ENCODE measurements at regions not wholly inside any gene's neighbourhood (a gene's known extent, or its start where the extent isn't known, plus 50 kb on each side); places are given as distances from the start of the nearest gene placed in this dataset.

DNA sequence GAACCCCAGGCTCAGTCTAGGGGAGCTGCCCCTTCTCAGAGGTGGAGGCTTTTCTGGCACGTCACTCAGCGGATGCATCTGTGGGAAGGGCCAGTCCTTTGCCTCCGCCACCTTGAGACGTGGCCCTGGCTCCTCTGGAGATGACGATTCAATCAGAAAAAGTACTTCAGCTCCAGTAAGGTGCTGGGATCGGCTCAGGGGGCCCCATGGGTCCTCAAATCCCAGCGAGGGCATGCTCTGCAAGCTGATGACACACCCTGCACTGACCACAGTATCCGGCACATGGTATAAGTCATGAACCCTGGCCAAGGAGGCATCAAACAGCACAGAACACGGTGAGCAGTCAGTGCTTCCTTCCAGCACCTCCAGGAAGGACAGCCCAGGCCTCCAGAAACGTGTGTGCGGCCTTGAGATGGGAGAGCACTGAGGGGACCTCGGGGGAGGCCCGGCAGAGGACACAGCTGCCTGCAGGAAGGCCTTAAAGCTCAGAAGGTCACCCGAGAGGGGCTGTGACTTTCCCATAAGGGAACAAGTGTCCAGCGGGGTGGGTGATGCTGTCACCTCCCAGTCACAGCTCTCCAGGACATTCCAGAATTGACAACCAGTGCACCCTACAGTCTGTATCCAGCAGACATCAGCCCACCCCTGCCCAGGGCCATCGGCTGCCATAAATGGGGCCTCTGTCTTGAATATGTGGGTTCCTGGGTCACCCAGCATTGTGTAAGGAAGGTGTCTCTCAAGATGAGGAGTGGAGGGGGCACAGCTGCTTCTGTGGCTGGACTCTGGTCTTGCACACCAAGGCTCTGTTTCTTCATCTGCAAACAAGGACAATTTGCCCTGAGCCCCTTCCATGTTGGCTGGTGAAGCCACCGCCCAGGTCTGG, 205.8 kb downstream of the NDUFA10 start:
- no peak overlapping the region for H3K4me3 ChIP-seq
- Mint-ChIP-seq H3K9me3 (no peaks in the 10 kb centered on the region), H3K4me3 (no peak overlapping the region), H3K27me3 (ENCODE audit: insufficient read depth, low read depth, poor library complexity) (peaks cover 16% of the 10 kb centered on the region), H3K36me3 (ENCODE audit: low read depth) (no peaks in the 10 kb centered on the region), H3K27ac (no peak overlapping the region), H3K4me1 (peaks cover 3% of the 10 kb centered on the region; the same call in 2 of the 3 replicates)
- no peaks in the 10 kb centered on the region for H3K27me3 ChIP-seq (ENCODE audit: insufficient read depth)
- H2AFZ ChIP-seq = no peak overlapping the region
- H3K9me2 ChIP-seq (ENCODE audit: insufficient read depth) = no peaks in the 10 kb centered on the region
- DNase-seq (ENCODE audit: low spot score) (no peak), ATAC-seq (no peak)
- H3F3A ChIP-seq (replicated peaks; ENCODE audit: low read depth) = no peaks in the 10 kb centered on the region
- no peaks in the 10 kb centered on the region for H3K36me3 ChIP-seq (ENCODE audit: insufficient read depth)
- H3K4me1 ChIP-seq (ENCODE audit: insufficient read depth) = no peaks in the 10 kb centered on the region
- H3K79me2 ChIP-seq (replicated peaks; ENCODE audit: insufficient read depth) = no peaks in the 10 kb centered on the region
- no peaks in the 10 kb centered on the region for H4K20me1 ChIP-seq (replicated peaks; ENCODE audit: insufficient read depth)
- no peak overlapping the region for H3K27ac ChIP-seq (ENCODE audit: low read depth)
- H3K4me2 ChIP-seq = no peak overlapping the region
- TF ChIP-seq, protein P1, sequence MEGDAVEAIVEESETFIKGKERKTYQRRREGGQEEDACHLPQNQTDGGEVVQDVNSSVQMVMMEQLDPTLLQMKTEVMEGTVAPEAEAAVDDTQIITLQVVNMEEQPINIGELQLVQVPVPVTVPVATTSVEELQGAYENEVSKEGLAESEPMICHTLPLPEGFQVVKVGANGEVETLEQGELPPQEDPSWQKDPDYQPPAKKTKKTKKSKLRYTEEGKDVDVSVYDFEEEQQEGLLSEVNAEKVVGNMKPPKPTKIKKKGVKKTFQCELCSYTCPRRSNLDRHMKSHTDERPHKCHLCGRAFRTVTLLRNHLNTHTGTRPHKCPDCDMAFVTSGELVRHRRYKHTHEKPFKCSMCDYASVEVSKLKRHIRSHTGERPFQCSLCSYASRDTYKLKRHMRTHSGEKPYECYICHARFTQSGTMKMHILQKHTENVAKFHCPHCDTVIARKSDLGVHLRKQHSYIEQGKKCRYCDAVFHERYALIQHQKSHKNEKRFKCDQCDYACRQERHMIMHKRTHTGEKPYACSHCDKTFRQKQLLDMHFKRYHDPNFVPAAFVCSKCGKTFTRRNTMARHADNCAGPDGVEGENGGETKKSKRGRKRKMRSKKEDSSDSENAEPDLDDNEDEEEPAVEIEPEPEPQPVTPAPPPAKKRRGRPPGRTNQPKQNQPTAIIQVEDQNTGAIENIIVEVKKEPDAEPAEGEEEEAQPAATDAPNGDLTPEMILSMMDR (conservative IDR thresholded peaks at IDR 0.05; ENCODE audit: low read depth in 2 of 2) = no peak
- no peak for TF ChIP-seq EZH2 (IDR thresholded peaks at IDR 0.05; ENCODE audit: low read depth, unreplicated experiment)
- no peak for TF ChIP-seq CREB1 (CRISPR knock-in tag; IDR thresholded peaks at IDR 0.05; ENCODE audit: low read depth)
- TF ChIP-seq, protein P2, sequence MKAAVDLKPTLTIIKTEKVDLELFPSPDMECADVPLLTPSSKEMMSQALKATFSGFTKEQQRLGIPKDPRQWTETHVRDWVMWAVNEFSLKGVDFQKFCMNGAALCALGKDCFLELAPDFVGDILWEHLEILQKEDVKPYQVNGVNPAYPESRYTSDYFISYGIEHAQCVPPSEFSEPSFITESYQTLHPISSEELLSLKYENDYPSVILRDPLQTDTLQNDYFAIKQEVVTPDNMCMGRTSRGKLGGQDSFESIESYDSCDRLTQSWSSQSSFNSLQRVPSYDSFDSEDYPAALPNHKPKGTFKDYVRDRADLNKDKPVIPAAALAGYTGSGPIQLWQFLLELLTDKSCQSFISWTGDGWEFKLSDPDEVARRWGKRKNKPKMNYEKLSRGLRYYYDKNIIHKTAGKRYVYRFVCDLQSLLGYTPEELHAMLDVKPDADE (IDR thresholded peaks at IDR 0.05) = no peak
- no peak for TF ChIP-seq POLR2AphosphoS5 (IDR thresholded peaks at IDR 0.05; ENCODE audit: low read depth)
- TF ChIP-seq ZNF331 (CRISPR knock-in tag; IDR thresholded peaks at IDR 0.05; ENCODE audit: low read depth) = no peak
- no peak for TF ChIP-seq EZH2phosphoT487 (IDR thresholded peaks at IDR 0.05; ENCODE audit: unreplicated experiment)
- no peak for TF ChIP-seq NANOG (IDR thresholded peaks at IDR 0.05; ENCODE audit: borderline replicate concordance)
- TF ChIP-seq, protein P3, sequence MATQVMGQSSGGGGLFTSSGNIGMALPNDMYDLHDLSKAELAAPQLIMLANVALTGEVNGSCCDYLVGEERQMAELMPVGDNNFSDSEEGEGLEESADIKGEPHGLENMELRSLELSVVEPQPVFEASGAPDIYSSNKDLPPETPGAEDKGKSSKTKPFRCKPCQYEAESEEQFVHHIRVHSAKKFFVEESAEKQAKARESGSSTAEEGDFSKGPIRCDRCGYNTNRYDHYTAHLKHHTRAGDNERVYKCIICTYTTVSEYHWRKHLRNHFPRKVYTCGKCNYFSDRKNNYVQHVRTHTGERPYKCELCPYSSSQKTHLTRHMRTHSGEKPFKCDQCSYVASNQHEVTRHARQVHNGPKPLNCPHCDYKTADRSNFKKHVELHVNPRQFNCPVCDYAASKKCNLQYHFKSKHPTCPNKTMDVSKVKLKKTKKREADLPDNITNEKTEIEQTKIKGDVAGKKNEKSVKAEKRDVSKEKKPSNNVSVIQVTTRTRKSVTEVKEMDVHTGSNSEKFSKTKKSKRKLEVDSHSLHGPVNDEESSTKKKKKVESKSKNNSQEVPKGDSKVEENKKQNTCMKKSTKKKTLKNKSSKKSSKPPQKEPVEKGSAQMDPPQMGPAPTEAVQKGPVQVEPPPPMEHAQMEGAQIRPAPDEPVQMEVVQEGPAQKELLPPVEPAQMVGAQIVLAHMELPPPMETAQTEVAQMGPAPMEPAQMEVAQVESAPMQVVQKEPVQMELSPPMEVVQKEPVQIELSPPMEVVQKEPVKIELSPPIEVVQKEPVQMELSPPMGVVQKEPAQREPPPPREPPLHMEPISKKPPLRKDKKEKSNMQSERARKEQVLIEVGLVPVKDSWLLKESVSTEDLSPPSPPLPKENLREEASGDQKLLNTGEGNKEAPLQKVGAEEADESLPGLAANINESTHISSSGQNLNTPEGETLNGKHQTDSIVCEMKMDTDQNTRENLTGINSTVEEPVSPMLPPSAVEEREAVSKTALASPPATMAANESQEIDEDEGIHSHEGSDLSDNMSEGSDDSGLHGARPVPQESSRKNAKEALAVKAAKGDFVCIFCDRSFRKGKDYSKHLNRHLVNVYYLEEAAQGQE (IDR thresholded peaks at IDR 0.05; ENCODE audit: unreplicated experiment) = no peak
- TF ChIP-seq, protein P4, sequence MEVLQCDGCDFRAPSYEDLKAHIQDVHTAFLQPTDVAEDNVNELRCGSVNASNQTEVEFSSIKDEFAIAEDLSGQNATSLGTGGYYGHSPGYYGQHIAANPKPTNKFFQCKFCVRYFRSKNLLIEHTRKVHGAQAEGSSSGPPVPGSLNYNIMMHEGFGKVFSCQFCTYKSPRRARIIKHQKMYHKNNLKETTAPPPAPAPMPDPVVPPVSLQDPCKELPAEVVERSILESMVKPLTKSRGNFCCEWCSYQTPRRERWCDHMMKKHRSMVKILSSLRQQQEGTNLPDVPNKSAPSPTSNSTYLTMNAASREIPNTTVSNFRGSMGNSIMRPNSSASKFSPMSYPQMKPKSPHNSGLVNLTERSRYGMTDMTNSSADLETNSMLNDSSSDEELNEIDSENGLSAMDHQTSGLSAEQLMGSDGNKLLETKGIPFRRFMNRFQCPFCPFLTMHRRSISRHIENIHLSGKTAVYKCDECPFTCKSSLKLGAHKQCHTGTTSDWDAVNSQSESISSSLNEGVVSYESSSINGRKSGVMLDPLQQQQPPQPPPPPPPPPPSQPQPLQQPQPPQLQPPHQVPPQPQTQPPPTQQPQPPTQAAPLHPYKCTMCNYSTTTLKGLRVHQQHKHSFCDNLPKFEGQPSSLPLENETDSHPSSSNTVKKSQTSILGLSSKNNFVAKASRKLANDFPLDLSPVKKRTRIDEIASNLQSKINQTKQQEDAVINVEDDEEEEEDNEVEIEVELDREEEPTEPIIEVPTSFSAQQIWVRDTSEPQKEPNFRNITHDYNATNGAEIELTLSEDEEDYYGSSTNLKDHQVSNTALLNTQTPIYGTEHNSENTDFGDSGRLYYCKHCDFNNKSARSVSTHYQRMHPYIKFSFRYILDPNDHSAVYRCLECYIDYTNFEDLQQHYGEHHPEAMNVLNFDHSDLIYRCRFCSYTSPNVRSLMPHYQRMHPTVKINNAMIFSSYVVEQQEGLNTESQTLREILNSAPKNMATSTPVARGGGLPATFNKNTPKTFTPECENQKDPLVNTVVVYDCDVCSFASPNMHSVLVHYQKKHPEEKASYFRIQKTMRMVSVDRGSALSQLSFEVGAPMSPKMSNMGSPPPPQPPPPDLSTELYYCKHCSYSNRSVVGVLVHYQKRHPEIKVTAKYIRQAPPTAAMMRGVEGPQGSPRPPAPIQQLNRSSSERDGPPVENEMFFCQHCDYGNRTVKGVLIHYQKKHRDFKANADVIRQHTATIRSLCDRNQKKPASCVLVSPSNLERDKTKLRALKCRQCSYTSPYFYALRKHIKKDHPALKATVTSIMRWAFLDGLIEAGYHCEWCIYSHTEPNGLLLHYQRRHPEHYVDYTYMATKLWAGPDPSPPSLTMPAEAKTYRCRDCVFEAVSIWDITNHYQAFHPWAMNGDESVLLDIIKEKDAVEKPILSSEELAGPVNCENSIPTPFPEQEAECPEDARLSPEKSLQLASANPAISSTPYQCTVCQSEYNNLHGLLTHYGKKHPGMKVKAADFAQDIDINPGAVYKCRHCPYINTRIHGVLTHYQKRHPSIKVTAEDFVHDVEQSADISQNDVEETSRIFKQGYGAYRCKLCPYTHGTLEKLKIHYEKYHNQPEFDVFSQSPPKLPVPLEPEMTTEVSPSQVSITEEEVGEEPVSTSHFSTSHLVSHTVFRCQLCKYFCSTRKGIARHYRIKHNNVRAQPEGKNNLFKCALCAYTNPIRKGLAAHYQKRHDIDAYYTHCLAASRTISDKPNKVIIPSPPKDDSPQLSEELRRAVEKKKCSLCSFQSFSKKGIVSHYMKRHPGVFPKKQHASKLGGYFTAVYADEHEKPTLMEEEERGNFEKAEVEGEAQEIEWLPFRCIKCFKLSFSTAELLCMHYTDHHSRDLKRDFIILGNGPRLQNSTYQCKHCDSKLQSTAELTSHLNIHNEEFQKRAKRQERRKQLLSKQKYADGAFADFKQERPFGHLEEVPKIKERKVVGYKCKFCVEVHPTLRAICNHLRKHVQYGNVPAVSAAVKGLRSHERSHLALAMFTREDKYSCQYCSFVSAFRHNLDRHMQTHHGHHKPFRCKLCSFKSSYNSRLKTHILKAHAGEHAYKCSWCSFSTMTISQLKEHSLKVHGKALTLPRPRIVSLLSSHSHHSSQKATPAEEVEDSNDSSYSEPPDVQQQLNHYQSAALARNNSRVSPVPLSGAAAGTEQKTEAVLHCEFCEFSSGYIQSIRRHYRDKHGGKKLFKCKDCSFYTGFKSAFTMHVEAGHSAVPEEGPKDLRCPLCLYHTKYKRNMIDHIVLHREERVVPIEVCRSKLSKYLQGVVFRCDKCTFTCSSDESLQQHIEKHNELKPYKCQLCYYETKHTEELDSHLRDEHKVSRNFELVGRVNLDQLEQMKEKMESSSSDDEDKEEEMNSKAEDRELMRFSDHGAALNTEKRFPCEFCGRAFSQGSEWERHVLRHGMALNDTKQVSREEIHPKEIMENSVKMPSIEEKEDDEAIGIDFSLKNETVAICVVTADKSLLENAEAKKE (CRISPR knock-in tag; IDR thresholded peaks at IDR 0.05) = no peak
- TF ChIP-seq JUNB (IDR thresholded peaks at IDR 0.05; ENCODE audit: unreplicated experiment) = no peak
- no peak for TF ChIP-seq STAT1 (IDR thresholded peaks at IDR 0.05; ENCODE audit: unreplicated experiment)
- no peak for TF ChIP-seq ZNF114 (CRISPR knock-in tag; IDR thresholded peaks at IDR 0.05)
